HG02759 (cell line): ENCODE measurements at regions not wholly inside any gene's neighbourhood (a gene's known extent, or its start where the extent isn't known, plus 50 kb on each side); places are given as distances from the start of the nearest gene placed in this dataset.
"Not testable (repeated sequence)": the region's sequence is repeated elsewhere in the genome, so short reads cannot be mapped to it uniquely, and the experiment has no call there.

Experiments
- ATAC-seq: cut with Tn5 transposase; IDR thresholded peaks from one replicate; pipeline ENCODE4 v1.9.1; 2021; ENCODE audit warnings: mild to moderate bottlenecking, moderate library complexity; ENCODE audit not compliant: unreplicated experiment

DNA sequence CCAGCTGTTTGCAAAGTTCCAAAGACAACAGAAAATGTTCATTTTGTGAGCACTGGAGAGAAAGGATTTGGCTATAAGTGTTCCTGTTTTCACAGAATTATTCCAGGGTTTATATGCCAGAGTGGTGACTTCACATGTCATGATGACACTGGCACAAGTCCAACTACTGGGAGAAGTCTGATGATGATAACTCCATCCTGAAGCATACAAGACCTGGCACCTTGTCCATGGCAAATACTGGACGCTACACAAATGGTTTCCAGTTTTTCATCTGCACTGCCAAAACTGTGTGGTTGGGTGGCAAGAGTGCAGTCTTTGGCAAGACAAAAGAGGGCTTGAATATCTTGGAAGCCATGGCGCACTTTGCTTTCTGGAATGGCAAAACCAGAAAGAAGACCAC is 385.0 kb downstream of the CDH11 start:
- ATAC-seq = no peak

DNA sequence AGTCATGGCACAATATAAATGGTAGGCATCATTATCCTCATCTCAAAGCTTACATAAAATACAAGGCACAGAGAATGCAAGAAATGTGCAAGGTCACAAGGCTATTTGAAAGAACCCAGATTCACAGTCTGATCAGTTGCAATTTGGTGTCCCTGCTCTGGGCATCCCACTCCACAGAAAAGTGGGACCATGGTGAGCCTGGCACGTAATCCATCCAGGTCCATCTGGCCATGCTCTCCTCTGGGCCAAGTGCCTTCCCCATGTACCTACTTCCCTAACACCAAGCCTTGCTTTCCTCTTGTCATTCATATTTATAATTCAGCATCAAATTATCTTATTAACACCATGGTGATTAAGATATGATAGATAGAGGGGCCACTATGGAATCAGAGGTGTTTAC is 390.0 kb downstream of the CDH11 start:
- no peak for ATAC-seq

DNA sequence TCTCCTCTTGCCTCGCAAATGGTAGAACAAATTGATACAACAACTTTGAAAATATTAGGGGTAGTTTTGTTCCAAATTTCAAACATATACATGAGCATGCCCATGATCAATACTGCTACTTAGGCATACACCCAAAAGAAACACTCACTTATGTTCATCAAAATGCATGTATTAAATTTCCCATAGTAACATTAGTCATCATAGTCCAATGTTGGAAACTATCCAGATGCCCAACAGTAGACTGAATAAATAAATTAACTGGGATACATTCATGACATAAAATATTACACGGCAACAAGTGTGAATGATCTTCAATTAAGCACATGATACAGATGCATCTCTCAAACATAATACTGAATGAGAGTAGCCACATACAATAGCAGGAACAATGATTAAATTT is 391.6 kb downstream of the CDH11 start:
- ATAC-seq = no peak

DNA sequence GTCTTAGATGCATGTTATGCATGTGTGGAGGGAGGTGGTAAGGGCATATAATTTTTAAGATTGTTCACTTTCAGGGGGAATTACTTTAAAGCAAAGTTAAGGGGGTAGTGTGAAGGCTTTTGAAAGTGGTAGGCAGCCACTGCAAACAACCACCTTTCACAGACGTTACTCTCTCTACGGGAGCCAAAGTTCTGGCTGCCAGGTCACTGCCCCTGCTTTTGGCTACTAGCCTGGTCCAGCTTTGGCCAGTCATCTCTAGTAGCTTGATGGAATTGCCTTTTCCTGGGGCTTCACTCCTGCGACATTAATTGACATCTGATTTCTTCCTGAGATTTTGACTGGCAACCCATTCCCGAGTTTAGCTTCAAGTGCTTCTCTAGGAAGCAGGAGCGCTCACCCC is 397.5 kb downstream of the CDH11 start:
- ATAC-seq = no peak

DNA sequence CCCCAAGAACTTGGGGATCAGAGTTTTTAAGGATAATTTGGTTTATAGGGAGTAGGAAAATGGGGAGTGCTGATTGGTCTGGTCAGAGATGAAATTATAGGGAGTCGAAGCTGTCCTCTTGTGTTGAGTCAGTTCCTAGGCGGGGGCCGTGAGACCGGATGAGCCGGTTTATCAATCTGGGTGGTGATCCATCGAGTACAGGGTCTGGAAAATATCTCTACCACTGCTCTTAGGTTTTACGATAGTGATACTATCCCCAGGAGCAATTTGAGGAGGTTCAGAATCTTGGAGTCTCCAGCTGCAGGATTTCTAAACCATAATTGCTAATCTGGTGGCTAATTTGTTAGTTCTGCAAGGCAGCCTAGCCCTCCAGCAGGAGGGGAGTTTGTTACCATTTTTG is 403.4 kb downstream of the CDH11 start:
- ATAC-seq = no peak

DNA sequence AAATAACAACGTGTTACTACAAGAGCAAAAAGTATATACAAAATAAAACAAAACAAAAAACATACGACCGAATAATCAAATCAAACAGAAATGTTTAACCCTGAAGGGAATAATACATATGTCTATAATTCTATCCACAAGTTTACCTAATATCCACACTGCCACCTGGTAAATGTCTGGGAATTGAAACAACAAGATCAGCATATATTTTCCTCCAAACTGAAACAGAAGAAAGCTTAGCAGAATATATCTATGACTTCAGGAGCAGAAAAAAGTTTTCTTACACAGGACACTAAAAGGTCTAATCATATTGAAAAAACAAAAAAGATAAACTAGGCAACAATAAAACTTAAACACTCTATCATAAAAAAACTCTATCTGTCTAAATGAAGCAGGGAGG is 404.0 kb downstream of the CDH11 start:
- ATAC-seq = no peak

DNA sequence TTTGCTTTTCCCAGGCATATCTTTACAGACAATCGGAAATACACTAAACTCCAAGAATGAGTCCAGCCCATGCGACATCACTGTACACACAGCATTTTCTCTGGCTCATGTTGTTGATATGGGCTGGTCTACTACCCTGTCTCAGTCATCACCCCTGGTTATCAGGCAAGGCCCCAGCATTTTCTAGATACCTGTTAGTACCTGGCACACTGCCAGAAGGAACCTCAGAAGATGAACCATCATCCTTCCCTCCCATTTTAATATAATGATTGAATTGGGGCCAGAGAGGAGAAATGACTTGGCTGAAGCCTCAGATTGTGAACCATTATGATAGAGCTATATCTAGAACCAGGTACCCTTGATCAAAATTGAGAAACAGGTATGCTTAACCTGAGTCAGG is 406.2 kb downstream of the CDH11 start:
- ATAC-seq = no peak

DNA sequence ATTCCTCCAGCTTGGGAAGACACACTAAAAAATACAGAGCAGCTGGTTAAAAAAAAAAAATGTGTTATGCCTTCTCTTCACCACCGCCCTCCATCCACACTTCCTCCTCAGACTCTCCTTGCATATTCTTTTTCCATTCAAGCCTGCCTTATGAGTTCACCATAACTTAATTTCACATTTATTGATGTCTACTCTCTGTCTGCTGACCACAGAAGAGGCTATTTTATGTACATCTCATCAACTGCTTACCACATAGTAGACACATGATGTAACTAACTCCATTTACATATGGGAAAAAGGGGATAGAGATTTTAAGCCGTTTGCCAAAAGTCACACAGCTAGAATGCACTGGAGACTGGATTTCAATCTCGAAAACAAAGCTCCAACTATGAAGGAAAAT is 409.8 kb downstream of the CDH11 start:
- ATAC-seq = no peak

DNA sequence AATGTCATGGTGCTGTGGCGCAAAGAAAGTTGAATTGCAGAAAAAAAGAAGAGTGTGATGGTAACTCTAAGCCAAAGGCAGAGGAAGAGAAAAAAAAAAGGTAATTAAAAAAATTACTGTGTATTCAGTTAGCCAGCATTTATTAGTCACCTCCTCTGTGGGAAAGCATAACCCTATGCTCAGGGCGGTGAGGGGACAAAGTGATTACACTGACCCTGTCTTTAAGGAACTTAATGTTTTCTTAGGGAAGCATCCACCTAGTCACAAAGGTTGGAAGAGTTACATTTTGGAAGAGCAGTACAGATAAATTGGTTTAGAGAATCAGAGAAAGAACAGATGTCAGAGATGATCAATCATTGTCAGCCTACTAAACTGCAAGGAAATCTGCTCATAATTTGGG is 410.3 kb downstream of the CDH11 start:
- ATAC-seq = no peak

DNA sequence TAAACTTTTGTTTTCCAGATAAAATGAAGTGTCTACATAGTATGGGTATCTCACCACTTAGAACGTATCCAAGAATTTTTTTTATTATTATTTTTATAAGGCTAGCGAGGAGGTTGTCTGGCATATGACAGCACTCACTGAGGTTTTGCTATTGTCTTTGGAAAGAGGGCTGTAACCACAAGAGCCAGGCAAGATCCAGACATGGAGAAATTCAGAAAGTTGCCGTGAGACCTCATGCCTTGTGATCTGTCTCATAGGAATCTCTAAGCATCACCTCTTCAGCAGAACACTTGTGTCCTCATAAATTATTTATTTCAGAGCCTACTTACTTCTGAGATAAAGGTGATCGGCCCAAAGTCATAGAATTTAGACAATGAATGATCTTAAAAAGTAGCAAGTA is 410.8 kb downstream of the CDH11 start:
- ATAC-seq = no peak

DNA sequence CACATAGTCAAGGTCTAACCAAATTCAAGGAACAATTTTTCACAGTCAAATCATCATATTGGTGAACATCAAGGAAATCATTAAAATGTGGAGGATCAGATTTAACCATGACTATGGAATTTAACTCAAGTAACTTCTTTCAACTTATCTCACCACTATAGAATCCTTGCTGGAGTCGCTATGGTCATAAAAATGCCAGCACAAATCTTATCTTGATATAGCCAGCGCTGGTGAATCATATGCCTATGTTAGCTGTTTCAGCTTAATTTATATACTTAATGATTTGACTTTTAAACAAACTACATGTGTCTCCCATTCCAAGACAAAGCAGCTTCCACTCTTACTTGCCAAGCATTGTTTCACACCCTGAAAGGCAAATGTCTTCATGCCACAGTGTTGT is 416.4 kb downstream of the CDH11 start:
- no peak for ATAC-seq

DNA sequence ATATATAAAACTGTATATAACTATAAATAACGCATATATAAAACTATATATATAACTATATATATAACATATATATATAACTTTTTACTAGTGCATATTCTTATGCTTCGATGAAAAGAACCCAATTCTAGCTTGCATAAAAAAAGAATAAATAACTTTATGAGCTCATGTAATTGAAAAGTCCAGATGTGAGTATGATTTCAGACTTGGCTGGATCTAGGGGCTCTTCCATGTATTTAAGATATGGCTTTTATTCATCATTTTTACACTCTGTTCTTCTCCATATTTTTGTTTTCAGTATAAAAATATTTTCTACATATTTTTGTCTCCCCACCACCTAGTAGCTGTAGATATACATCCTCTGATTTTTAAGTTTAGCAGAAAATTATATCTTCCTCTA is 417.5 kb downstream of the CDH11 start:
- ATAC-seq = no peak

DNA sequence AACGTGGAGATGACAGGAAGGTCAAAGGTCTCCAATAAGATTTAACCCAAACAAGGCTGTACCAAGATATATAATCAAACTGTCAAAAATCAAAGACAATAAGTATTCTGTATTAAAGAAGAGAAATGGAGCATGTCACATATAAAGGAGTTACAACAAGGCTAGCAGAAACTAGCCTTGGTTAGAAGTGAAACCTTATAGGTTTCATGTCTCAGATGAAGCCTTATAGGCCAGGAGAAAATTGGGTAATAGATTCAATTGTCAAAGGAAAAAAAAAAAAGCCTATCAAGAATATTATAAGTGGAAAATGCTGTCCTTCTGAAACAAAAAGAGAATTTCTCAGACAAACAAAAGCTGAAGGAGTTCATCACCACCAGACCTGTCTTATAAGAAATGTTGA is 419.4 kb downstream of the CDH11 start:
- no peak for ATAC-seq

DNA sequence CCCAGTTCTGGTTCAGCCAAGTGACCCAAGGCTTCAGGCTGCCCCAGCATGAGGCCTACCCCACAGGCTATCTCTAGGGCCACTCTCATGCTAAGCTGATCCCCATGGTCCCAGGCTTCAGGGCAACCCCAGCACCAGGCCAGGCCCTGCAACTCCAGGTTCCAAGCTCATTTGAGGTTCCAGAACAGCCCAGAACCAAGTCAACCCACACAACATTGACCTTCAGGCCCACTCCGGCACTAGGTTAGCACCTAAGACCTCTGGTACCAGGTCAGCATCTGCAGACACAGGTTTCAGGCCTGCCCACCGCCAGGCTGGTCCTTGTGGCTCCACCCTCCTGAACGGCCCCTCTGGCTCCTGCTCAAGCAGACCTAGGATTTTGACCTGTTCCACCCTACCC is 421.2 kb downstream of the CDH11 start:
- ATAC-seq = no peak

DNA sequence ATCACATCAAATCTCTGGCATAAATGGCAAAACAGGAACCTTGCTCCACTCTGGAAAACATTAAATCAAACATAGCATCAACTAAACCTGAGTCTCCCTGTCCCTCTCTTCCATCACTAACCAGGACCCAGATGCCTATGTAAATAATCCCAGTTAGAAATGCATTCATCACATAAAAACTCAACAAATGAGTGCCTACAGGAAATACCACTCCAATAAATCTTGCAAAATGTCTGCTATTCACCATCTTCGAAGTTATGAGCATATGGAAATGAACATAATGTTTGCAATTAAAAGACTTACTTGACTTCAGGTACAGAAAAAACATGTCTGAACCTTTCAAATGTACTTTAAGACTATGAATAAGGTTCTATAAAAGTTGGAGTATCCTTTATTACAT is 425.0 kb downstream of the CDH11 start:
- ATAC-seq = no peak

DNA sequence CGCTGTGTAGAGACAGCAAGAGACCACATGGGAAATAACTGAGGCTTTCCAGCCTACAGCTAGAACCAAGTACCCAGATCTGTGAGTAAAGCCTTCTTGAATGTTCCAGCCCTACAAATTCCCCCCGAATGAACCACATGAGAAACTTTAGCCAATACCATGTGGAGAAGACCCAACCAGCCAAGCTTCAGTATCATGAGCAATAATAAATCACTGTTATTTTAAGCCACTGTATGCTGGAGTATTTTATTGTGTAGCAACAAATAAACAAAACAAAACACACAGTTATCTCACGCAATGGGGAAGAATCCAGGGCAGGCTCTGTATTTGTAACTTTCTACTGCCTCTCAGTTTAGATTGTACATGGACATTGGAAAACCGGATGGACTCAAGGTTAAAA is 426.2 kb downstream of the CDH11 start:
- ATAC-seq = no peak

DNA sequence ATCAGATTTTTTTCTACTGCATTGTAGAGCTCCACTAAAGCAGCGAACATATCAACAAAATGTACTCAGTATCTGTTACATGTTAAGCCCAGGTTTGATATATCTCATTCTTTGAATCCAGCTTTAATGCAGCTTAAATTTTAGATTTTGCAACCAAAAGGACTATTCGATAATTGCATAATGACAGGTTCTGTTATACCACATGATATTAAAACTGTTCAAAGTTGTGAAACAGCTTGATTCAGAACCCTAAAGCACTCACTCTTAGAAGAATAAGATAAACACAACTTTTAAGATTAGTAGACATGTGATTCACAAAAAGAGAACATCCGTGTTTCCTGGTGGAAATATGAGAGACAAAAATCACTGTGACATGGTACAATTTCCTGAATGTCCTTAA is 427.9 kb downstream of the CDH11 start:
- no peak for ATAC-seq

DNA sequence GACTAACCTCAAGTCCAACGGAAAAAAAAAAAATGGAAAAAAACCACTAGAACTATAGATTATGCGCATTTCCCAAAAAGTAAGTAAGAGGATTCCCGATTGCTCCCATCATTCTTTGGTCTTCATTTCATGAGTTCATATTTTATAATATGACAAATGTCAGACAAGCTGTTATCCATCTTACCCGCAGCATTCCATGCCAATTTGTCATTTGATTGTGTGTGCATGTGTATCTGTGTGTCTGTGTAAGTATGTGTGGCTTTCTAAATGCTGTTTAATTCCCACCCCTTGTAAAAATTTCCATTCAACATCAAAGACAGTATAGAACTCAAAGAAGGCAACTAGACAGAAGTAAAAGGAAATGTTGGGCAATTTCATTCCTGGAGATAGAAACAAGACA is 434.1 kb downstream of the CDH11 start:
- ATAC-seq = no peak

DNA sequence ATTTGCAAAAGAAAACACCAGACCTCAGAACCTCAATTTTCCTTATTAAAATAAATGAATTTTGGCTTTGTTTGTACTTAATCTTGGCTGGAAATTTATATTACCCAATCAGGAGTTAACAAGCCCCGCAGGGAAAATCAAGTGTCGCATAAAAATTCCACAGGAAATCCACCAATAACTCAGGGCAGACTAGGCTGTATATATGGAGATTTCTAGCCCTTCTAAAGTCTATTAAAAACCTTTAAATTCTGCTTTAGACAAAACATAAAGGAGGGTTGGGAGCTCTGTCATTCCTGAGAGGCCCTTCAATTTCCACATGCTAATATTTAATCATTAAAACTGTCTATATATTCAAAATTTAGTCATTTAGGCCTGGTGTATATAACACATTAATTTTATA is 434.7 kb downstream of the CDH11 start:
- no peak for ATAC-seq

DNA sequence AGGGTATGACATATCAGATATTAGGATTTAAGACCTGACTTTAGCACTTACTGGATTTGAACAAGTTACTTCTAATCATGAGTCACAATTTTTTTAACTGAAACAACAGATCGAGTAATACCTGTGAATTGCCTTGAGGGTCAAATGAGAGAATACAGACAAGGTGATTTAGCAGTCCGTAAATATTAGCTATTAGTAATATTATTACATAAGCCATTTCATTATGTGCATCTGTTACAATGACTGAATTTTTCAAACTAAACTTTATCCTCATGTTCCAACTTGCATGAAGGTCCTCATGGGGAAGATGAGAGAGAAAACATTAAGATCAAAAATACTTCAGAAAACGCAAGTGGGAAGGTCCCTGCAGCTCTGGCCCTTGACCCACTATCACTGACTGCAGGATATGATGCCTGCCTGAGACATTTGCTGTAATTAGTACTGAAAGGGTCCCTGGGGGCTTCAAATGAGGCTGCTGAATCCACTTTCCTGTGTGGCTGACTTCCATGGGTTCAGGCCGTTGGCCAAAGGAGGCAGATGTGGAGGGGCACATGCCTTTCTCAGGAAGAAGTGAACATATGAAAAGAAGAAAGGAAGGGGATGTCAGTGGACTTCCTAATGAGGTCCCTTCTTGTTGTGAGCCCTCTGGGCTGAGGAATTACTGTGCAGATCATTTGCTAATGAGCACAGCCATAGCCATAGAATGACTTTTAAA is 441.7 kb downstream of the CDH11 start:
- no peak for ATAC-seq

DNA sequence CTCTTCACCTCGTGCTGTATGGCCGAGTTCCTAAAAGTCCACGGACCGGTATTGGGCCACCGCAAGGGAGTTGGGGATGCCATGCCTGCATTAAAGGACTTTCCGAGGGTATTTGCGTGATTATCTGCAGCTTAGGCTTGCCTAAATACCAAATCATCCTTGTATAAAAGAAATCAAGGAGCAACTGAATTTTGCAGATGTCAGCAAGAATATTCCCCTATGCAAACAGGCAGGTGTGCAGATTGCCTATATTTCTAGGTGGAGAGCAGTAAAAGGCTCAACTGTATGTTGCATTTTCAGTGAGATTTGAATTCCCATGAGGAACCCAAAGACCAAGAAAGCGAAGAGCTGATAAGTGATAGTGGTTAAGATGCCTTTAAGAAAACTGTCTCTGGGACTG is 452.3 kb downstream of the CDH11 start:
- no peak for ATAC-seq

DNA sequence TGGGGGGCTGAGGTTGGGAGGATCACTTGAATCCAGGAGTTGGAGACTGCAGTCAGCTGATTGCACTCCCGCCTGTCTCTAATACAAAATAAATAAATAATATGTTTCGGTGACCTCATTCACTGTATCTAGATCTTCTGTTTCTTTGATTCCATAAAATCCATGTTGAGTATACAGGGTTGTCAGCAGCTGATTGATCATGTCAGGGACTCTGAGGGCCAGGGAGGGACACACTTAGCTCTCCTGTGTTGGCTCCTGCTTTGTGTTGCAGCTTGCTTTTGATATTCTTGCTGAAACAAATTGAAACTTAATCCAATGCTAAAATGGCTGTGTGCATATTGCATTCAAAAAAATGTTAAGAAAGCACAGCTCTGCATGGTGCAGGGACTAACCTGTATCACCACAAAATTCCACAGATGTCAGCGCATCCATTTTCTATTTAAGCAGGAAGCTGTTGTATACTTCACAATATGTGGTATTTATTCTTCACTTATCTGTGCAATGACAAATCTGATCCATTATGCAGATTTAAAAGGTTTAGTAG is 454.5 kb downstream of the CDH11 start:
- no peak for ATAC-seq

DNA sequence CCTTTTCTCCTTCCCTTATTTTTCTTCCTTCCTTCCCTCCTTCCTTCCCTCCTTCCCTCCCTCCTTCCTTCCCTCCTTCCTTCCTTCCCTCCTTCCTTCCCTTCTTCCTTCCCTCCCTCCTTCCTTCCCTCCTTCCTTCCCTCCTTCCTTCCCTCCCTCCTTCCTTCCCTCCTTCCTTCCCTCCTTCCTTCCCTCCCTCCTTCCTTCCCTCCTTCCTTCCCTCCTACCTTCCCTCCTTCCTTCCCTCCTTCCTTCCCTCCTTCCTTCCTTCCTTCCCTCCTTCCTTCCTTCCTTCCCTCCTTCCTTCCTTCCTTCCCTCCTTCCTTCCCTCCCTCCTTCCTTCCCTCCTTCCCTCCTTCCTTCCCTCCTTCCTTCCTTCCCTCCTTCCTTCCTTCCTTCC is 459.6 kb downstream of the CDH11 start:
- not testable (repeated sequence) for ATAC-seq
